GM21526 (cell line): ENCODE measurements at regions not wholly inside any gene's neighbourhood (a gene's known extent, or its start where the extent isn't known, plus 50 kb on each side); places are given as distances from the start of the nearest gene placed in this dataset.

ENCODE experiments used
- ATAC-seq: cut with Tn5 transposase; IDR thresholded peaks from one replicate; pipeline ENCODE4 v1.9.1; 2021; ENCODE audit warnings: moderate library complexity; ENCODE audit not compliant: unreplicated experiment, low FRiP score

DNA sequence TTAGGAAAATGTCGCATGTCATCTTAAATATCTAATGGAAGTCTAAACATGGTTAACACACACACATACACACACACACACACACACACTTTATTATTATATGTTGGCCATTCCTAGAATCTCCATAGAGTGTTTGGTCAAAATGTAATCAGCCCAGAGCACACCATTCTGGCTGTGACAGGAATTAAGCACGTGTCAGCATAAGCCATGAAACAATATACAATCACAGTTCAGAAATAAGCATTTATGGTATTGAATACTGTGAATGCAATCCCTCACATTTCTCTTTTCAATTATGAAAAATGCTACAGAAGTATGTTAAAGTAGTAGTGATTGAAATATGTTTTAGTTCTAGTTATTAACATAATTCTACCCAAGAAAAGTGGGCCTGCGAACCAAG, 611.6 kb downstream of the PRELID2 start:
- ATAC-seq: no peak

DNA sequence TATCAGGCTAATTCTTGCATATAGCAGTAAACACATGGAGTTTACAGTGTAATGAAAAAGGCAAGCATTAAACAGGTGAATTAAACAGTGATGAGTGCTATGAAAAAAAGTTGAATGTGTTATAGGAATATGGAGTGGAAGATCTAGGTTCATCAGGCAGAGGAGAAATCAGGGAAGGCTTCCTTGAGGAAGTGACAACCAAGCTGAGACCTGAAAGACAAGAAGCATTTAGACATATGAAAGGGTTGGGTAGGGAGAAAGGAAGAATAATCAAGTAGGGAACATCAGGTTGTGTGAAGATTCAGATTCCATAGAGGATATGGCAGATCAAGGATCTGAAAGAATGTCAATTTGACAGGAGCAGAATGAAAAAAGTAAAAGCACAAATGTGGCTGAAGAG, 612.5 kb downstream of the PRELID2 start:
- no peak for ATAC-seq

GRCh38 chr5:145221416-145221815, 613.7 kb downstream of the PRELID2 start:
- ATAC-seq: no peak

GRCh38 chr5:145220481-145220880, 614.7 kb downstream of the PRELID2 start:
- ATAC-seq: no peak

- no peak for ATAC-seq
Measured at GRCh38 chr5:145218982-145219381, 616.2 kb downstream of the PRELID2 start.

DNA sequence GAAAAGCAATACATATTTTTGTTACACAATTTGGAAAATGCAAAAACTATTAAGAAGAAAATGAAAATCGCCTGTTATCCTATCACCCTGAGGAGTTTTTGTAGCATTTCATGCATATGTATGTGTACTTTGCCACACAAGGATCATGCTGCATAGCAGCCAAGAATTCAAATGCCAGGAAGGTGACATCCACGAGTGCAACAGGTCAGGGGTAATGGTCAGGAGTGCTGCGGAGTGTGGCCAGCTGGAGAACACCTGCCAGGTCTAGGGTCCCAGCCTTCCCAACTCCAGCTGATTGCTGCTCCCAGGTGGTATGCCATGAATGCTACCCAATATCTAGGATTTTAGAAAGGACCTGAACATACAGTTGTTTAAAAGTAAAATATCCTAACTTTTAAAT, 617.1 kb downstream of the PRELID2 start:
- no peak for ATAC-seq

DNA sequence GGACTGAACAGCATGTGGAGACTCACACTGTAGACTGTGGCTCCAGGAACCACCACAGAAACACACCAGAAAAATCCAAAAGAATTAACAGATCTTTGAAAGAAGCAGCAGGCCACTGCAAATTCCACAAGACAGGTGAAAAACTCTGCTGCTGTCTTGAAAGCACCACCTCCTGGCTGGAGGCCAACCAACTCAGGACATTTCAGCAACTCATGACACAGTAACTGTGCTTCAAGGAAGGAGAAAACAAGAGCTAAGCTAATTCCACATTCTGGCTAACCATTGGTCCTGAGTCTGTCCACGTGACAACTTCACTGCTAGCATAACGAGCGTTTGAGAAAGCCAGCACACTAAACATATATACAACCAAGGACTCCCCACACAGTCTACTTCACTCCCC, 625.1 kb downstream of the PRELID2 start:
- no peak for ATAC-seq

- ATAC-seq: no peak
Measured at GRCh38 chr5:145205546-145205945, 629.6 kb downstream of the PRELID2 start.

- ATAC-seq: no peak
Measured at GRCh38 chr5:145204743-145205142, 630.4 kb downstream of the PRELID2 start.

GRCh38 chr5:145203193-145203592, 631.9 kb downstream of the PRELID2 start:
- no peak for ATAC-seq

GRCh38 chr5:145198525-145199260, 636.4 kb downstream of the PRELID2 start:
- ATAC-seq: no peak

GRCh38 chr5:145189746-145190145, 645.4 kb downstream of the PRELID2 start:
- ATAC-seq: no peak

DNA sequence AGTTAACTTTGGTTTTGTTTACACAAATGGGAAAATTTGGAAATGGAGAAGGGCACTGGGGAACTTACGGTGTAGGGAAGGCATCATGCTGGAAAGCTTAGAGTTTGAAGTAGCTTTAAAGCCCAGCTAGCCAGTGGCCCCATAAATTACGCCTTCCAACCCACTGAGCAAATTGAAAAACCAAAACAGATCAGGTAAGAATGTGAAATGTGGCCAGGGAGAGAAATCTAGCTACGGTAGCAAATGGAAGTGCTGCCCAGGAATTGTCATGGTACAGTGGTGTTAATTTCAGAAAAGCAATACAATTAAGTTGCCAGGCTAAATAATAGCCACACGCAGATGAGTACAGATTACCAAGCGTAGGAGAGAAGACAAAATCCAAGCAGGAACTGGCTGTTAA, 654.8 kb downstream of the PRELID2 start:
- ATAC-seq: no peak

DNA sequence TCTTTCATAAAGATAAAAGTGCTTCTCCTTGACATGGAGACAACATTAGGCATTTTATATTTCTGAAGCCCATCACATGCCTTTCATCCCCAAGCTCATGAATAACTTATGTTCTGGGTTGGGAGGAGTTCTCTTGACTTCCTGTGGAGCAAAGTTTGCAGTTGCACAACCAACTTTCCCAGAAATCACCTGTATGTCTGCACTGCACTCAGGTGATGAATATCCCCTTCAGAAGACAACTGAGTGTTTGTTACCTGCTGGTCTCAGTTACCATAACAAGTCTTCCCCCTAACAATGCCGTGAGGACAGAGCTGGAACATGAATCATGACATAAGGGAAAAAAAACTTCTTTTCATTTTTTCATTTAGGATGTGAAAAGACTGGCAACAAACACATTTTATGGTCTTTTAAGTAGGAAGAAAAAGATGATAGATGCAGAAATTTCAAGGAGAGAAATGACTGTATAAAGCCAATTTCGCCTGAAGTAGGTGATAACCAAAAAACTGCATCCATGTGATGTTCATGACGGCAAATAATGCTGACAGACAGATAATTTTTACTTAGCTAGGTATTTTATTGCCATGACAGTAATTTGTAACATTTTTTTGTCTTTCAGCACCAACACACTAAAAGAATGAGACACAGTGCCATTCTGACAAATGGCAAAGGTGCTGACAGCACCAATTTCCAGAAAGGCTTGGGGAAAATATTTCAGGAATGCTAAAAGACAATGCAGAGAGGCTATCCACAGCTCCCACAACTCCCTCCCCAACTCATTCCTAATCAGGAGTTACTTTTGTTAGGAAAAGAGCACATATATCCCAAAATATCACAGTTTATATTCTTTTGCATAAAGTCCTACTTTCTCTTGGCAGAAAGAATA, 656.3 kb downstream of the PRELID2 start:
- ATAC-seq: no peak

DNA sequence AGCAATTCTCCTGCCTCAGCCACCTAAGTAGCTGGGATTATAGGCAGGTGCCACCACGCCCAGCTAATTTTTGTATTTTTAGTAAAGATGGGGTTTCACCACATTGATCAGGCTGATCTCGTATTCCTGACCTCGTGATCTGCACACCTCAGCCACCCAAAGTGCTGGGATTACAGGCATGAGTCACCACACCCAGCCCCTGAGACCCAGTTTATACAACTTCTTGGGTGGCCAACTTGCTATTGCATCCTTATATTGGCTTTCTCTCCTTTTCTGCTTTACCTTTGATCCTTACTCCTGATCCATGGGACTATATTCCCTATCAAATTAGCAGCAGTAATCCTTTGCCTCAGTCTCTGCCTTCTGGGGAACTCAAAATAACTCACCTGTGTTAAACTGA, 659.1 kb downstream of the PRELID2 start:
- no peak for ATAC-seq

DNA sequence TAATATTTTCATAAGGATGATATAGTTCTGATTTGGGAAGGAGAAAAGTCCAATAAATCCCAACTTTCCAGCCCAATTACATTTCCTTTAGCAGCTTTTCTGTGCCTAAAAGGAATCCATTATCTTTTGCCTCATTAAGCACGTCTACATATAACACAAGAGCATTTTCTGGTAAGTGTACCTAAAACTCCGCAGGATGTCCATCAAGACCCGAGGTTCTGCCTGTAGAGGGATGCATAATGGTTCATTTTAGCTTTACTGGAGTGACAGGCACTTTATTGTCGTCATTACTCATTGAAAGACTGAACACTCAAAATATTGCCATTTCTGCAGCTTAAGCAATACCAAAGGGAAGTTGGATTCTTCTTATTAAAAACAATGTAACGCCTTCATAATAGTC, 669.0 kb downstream of the PRELID2 start:
- no peak for ATAC-seq

DNA sequence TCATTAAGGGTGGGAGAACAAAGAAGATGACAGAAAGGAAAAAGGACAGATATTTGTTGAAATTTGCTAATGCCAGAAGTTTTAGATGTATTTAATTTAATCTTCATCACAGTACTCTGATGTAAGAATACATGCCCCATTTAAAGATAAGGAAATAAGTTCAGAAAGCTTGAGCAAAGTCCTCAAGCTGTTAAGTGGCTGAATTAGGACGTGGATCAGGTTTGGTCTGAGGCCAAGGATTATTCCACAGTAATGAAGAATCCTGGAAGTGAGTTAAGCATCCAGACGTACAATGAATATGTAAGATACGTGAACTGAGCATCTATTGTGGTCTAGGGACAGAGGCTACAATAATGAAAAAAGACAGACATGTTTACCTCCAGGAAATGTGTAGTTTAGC, 671.3 kb downstream of the PRELID2 start:
- ATAC-seq: no peak

DNA sequence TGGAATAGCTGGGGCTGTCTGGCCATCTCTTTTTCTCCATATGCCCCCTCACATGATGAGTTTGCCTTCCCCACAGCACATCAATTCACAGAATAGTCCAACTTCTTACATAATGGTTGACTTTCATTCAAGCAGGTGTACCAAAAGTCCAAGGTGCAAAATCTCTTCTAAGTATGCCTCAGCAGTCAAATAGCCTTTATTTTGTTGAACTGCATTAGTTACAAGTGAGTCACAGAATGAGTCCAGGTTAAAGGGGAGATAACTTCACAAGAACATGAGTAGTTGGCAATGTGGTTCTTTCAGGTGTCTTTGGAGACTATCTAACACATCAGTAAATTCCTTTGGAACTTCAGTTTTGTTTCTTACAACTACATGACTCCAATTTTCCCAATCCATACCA, 672.5 kb downstream of the PRELID2 start:
- ATAC-seq: no peak

DNA sequence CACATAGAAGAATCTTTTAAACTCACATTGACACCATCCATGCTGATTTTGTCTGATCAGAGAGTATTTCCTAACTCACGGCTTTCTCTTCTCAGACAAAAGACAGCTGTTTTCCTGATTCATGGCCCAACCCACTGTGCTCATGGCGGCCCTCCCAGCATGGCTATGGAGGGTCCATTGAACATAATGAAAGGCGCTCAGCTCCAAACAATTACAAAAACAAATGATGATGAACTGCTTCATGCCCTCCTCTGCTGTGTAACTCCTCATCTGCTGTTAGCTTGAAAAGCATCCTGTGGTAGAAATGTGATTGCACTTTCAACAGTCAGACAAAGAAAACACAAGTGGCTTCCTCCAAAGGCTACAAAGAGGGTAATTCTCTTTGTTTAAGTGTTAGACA, 673.8 kb downstream of the PRELID2 start:
- ATAC-seq: no peak

- no peak for ATAC-seq
Measured at GRCh38 chr5:145160679-145161078, 674.5 kb downstream of the PRELID2 start.

DNA sequence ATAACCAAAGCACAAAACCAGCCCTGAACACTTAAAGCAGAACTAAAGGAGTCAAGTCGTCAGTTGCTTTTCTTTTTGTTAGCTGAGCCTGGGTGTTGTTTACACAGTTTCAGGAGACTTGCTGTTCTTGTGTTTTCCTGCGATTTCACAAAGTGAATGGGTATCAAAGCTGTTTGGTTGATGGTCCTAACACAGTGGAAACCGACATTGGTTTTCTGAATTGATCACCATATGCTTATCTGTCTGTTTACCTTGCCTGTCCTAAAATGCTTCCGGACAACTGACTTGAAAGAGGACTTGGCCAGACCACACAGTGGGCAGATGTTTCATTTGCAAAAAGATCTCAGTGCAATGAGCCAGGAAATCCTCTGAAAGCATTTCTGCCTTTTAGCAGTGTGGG, 676.4 kb downstream of the PRELID2 start:
- ATAC-seq: no peak

DNA sequence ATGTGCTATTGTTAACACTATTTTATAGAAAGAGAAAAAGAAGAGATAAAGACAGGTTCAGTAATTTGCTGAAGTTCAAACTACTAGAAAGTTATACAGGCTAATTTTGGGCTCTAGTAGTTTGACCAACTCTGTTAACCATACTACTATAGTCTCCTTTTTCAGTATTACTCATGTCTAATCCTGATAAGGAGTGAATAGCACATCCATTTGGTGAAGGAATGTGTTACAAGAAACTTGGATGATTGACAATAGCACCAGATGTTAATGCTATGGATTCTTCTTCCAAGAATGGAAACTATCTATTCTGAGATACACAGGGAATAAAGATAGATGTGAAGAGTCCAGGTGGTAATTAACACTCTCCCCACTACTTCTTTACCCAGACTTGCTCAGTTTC, 677.3 kb downstream of the PRELID2 start:
- ATAC-seq: no peak
